Keratinocyte (primary cell): ENCODE measurements at regions not wholly inside any gene's neighbourhood (a gene's known extent, or its start where the extent isn't known, plus 50 kb on each side); places are given as distances from the start of the nearest gene placed in this dataset.

ENCODE experiments used
- DNase-seq: peaks from one replicate; pipeline ENCODE4 v3.0.0-alpha.2; 2011; ENCODE audit warnings: low read depth, missing footprints, low spot score
- FAIRE-seq: peaks from 2 replicates; lab custom pipeline; 2011; peaks lifted over from hg19 to GRCh38; lab: Jason Lieb, UNC
- H2AFZ ChIP-seq: 2 replicates; pipeline ENCODE4 v1.6.0; 2012; ENCODE audit warnings: low read length, control low read depth, inconsistent platforms; ENCODE audit not compliant: control insufficient read depth
- H3K27ac ChIP-seq: 2 replicates; pipeline ENCODE4 v1.5.1; 2011; ENCODE audit warnings: low read length; ENCODE audit not compliant: control insufficient read depth, insufficient read depth
- H3K27me3 ChIP-seq: 3 replicates; pipeline ENCODE4 v1.6.0; 2011; ENCODE audit warnings: low read length; ENCODE audit not compliant: control insufficient read depth, insufficient read depth; ENCODE audit errors: extremely low read depth
- H3K36me3 ChIP-seq, 2 experiments: 2 replicates in 1 of 2; 3 replicates in 1 of 2; pipeline ENCODE4 v1.5.1; 2011; ENCODE audit warnings: low read length in 2 of 2, mild to moderate bottlenecking in 1 of 2; ENCODE audit not compliant: control insufficient read depth in 2 of 2, insufficient read depth in 2 of 2; ENCODE audit errors: extremely low read depth in 1 of 2
- H3K4me1 ChIP-seq: 3 replicates; pipeline ENCODE4 v1.5.1; 2011; ENCODE audit warnings: low read length; ENCODE audit not compliant: control insufficient read depth, insufficient read depth; ENCODE audit errors: extremely low read depth
- H3K4me2 ChIP-seq: 3 replicates; pipeline ENCODE4 v1.6.0; 2011; ENCODE audit warnings: low read depth, low read length; ENCODE audit not compliant: control insufficient read depth, insufficient read depth; ENCODE audit errors: extremely low read depth
- H3K4me3 ChIP-seq, 3 experiments: fragments of 200-600 bp in 1 of 3; sonication (generic) in 1 of 3; 2 replicates in 2 of 3; 3 replicates in 1 of 3; pipeline ENCODE4 v1.5.1; 2011 to 2016; ENCODE audit warnings: low read length in 3 of 3, mild to moderate bottlenecking in 3 of 3, control low read depth in 2 of 3, inconsistent platforms in 1 of 3, low read depth in 1 of 3, mixed read lengths in 1 of 3, mixed run types in 1 of 3, moderate library complexity in 1 of 3; ENCODE audit not compliant: control insufficient read depth in 2 of 3, insufficient read depth in 2 of 3; ENCODE audit errors: extremely low read depth in 1 of 3
- H3K79me2 ChIP-seq: 2 replicates; pipeline ENCODE4 v1.6.0; 2012; ENCODE audit warnings: low read length; ENCODE audit not compliant: control insufficient read depth, insufficient read depth
- H3K9ac ChIP-seq: 3 replicates; pipeline ENCODE4 v1.6.0; 2011; ENCODE audit warnings: low read length; ENCODE audit not compliant: control insufficient read depth, insufficient read depth; ENCODE audit errors: extremely low read depth
- H3K9me1 ChIP-seq: 3 replicates; pipeline ENCODE4 v1.6.0; 2011; ENCODE audit warnings: low read length; ENCODE audit not compliant: control insufficient read depth, insufficient read depth; ENCODE audit errors: extremely low read depth
- H3K9me3 ChIP-seq: 2 replicates; pipeline ENCODE4 v1.5.1; 2012; ENCODE audit warnings: low read depth, low read length; ENCODE audit not compliant: control insufficient read depth
- H4K20me1 ChIP-seq: 3 replicates; pipeline ENCODE4 v1.6.0; 2011; ENCODE audit warnings: low read length; ENCODE audit not compliant: control insufficient read depth, insufficient read depth; ENCODE audit errors: extremely low read depth
- EZH2 ChIP-seq: IDR thresholded peaks from one replicate; pipeline ENCODE4 v1.6.1; 2012; ENCODE audit warnings: inconsistent platforms, mild to moderate bottlenecking, low read length, moderate library complexity
- dilution Hi-C: fragments of 300-500 bp; cut with MboI; formaldehyde crosslinking; loops from one replicate; pipeline ENCODE4 v1.7.0; 2020; ENCODE audit warnings: low sequenced_read_pairs; ENCODE audit not compliant: extremely low pct_ligation_motif_present
- TF ChIP-seq, protein P1 (sequence below), 3 experiments: IDR thresholded peaks in 1 of 3; conservative IDR thresholded peaks in 1 of 3; optimal IDR thresholded peaks in 1 of 3; 2 replicates in 2 of 3; 3 replicates in 1 of 3; pipeline versions ENCODE3 to v1.5.1; 2011; ENCODE audit warnings: low read length in 3 of 3, mild to moderate bottlenecking in 3 of 3, moderate library complexity in 2 of 3, control low read depth in 1 of 3, inconsistent platforms in 1 of 3; ENCODE audit not compliant: insufficient read depth in 2 of 3; ENCODE audit errors: extremely low read depth in 1 of 3

DNA sequence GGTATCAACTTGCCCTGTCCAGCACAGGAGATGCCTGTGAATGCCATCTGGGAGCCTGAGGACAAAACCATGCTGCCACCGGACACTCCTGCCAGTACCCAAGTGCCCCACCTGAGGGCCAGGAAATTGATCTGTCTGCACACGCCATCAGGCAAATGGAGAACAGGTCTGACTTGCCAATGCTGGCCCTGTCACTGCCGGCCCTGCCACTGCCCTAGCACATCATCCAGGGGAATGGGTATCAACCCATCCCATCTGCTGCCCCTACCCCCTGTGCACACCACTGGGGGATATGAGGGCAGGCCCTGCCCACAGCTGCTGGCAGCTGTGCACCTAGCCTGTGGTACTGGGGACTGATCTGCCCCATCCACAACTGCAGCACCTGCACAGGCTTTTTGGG, 1081.6 kb upstream of the EYS start:
- no peaks in the 10 kb centered on the region for H4K20me1 ChIP-seq
- H3K9me1 ChIP-seq = no peaks in the 10 kb centered on the region
- no peak for TF ChIP-seq EZH2
- TF ChIP-seq, protein P1, sequence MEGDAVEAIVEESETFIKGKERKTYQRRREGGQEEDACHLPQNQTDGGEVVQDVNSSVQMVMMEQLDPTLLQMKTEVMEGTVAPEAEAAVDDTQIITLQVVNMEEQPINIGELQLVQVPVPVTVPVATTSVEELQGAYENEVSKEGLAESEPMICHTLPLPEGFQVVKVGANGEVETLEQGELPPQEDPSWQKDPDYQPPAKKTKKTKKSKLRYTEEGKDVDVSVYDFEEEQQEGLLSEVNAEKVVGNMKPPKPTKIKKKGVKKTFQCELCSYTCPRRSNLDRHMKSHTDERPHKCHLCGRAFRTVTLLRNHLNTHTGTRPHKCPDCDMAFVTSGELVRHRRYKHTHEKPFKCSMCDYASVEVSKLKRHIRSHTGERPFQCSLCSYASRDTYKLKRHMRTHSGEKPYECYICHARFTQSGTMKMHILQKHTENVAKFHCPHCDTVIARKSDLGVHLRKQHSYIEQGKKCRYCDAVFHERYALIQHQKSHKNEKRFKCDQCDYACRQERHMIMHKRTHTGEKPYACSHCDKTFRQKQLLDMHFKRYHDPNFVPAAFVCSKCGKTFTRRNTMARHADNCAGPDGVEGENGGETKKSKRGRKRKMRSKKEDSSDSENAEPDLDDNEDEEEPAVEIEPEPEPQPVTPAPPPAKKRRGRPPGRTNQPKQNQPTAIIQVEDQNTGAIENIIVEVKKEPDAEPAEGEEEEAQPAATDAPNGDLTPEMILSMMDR (optimal IDR thresholded peaks at IDR 0.05 in 1 of 3, IDR thresholded peaks at IDR 0.05 in 1 of 3, conservative IDR thresholded peaks at IDR 0.05 in 1 of 3; ENCODE audit: extremely low read depth in 1 of 3, insufficient read depth in 2 of 3, low read length in 3 of 3) = no peak
- dilution Hi-C loops = no loop called here
- H3K4me3 ChIP-seq = no peak overlapping the region
- no peaks in the 10 kb centered on the region for H3K27me3 ChIP-seq
- H3K27ac ChIP-seq = no peak overlapping the region
- no peaks in the 10 kb centered on the region for H3K4me1 ChIP-seq
- no peak overlapping the region for H3K4me2 ChIP-seq
- FAIRE-seq (no peak), DNase-seq (no peak)
- H3K9ac ChIP-seq = no peak overlapping the region
- H3K79me2 ChIP-seq = no peaks in the 10 kb centered on the region
- no peaks in the 10 kb centered on the region for H3K9me3 ChIP-seq
- no peaks in the 10 kb centered on the region for H3K36me3 ChIP-seq
- H2AFZ ChIP-seq = no peak overlapping the region

- DNase-seq (no peak), FAIRE-seq (no peak)
- Histone ChIP-seq H3K9me1 (no peaks in the 10 kb centered on the region), H3K27ac (no peak overlapping the region), H3K4me3 (no peak overlapping the region), H3K27me3 (no peaks in the 10 kb centered on the region), H3K9me3 (no peaks in the 10 kb centered on the region), H3K4me2 (no peak overlapping the region), H2AFZ (no peak overlapping the region), H3K36me3 (no peaks in the 10 kb centered on the region), H3K79me2 (no peaks in the 10 kb centered on the region), H3K9ac (no peak overlapping the region), H4K20me1 (no peaks in the 10 kb centered on the region), H3K4me1 (no peaks in the 10 kb centered on the region)
- dilution Hi-C loops = no loop called here
- TF ChIP-seq, protein P1 (optimal IDR thresholded peaks at IDR 0.05 in 1 of 3, IDR thresholded peaks at IDR 0.05 in 1 of 3, conservative IDR thresholded peaks at IDR 0.05 in 1 of 3; ENCODE audit: extremely low read depth in 1 of 3, insufficient read depth in 2 of 3, low read length in 3 of 3) = no peak
- TF ChIP-seq EZH2 = no peak
Measured at GRCh38 chr6:66772800-66773199, 1065.8 kb upstream of the EYS start.
